Loucy (cell line): ENCODE measurements at regions not wholly inside any gene's neighbourhood (a gene's known extent, or its start where the extent isn't known, plus 50 kb on each side); places are given as distances from the start of the nearest gene placed in this dataset.

Experiments used
- H2AFZ ChIP-seq: fragments of 200-600 bp; sonication (generic); 2 replicates; pipeline ENCODE4 v1.6.0; 2016; ENCODE audit warnings: antibody characterized with exemption, mild to moderate bottlenecking, low read length, moderate library complexity
- H3F3A ChIP-seq: fragments of 200-600 bp; 2 replicates; pipeline ENCODE4 v1.6.0; 2016; ENCODE audit warnings: antibody characterized with exemption, low read depth, mild to moderate bottlenecking
- H3K27me3 ChIP-seq: fragments of 200-600 bp; sonication (generic); 2 replicates; pipeline ENCODE4 v1.6.1; 2014; ENCODE audit warnings: low read length, mild to moderate bottlenecking; ENCODE audit not compliant: insufficient read depth, poor library complexity, severe bottlenecking
- H3K36me3 ChIP-seq: fragments of 200-600 bp; sonication (generic); 2 replicates; pipeline ENCODE4 v1.6.1; 2016; ENCODE audit warnings: low read length; ENCODE audit not compliant: insufficient read depth
- H3K4me1 ChIP-seq: fragments of 200-600 bp; sonication (generic); 2 replicates; pipeline ENCODE4 v1.5.1; 2014; ENCODE audit warnings: low read length, mild to moderate bottlenecking; ENCODE audit not compliant: insufficient read depth, poor library complexity, severe bottlenecking
- H3K4me2 ChIP-seq: fragments of 200-600 bp; sonication (generic); 2 replicates; pipeline ENCODE4 v1.6.0; 2014; ENCODE audit warnings: antibody characterized with exemption, low read length, low read depth, mild to moderate bottlenecking; ENCODE audit not compliant: poor library complexity, severe bottlenecking
- H3K4me3 ChIP-seq: fragments of 200-600 bp; sonication (generic); 2 replicates; pipeline ENCODE4 v1.5.1; 2014; ENCODE audit warnings: low read length, mild to moderate bottlenecking, mixed read lengths; ENCODE audit not compliant: poor library complexity, severe bottlenecking
- H3K79me2 ChIP-seq: fragments of 200-600 bp; sonication (generic); 2 replicates; pipeline ENCODE4 v1.6.1; 2014; ENCODE audit warnings: low read length; ENCODE audit not compliant: insufficient read depth
- H3K9ac ChIP-seq: fragments of 200-600 bp; sonication (generic); 2 replicates; pipeline ENCODE4 v1.6.0; 2014; ENCODE audit warnings: mild to moderate bottlenecking, low read depth, low read length, moderate library complexity; ENCODE audit not compliant: poor library complexity, severe bottlenecking
- H3K9me2 ChIP-seq: fragments of 200-600 bp; sonication (generic); replicated peaks from 2 replicates; pipeline ENCODE4 v1.6.1; 2016; ENCODE audit warnings: low read depth, low read length, mixed read lengths
- H3K9me3 ChIP-seq: fragments of 200-600 bp; sonication (generic); 2 replicates; pipeline ENCODE4 v1.6.1; 2014; ENCODE audit warnings: mild to moderate bottlenecking, antibody characterized with exemption, low read length, low read depth; ENCODE audit not compliant: insufficient read depth
- H4K20me1 ChIP-seq: fragments of 200-600 bp; sonication (generic); 2 replicates; pipeline ENCODE4 v1.6.0; 2014; ENCODE audit warnings: antibody characterized with exemption, low read length, mild to moderate bottlenecking; ENCODE audit not compliant: insufficient read depth, poor library complexity, severe bottlenecking
- EZH2phosphoT487 ChIP-seq: fragments of 200-600 bp; IDR thresholded peaks from 2 replicates; pipeline ENCODE4 v1.6.1; 2018; ENCODE audit warnings: antibody characterized with exemption, mild to moderate bottlenecking, moderate library complexity, borderline replicate concordance
- TF ChIP-seq, protein P1 (sequence below): fragments of 200-600 bp; sonication (generic); conservative IDR thresholded peaks from 2 replicates; pipeline ENCODE4 v1.5.1; 2014; ENCODE audit warnings: mild to moderate bottlenecking, antibody characterized with exemption, low read length

DNA sequence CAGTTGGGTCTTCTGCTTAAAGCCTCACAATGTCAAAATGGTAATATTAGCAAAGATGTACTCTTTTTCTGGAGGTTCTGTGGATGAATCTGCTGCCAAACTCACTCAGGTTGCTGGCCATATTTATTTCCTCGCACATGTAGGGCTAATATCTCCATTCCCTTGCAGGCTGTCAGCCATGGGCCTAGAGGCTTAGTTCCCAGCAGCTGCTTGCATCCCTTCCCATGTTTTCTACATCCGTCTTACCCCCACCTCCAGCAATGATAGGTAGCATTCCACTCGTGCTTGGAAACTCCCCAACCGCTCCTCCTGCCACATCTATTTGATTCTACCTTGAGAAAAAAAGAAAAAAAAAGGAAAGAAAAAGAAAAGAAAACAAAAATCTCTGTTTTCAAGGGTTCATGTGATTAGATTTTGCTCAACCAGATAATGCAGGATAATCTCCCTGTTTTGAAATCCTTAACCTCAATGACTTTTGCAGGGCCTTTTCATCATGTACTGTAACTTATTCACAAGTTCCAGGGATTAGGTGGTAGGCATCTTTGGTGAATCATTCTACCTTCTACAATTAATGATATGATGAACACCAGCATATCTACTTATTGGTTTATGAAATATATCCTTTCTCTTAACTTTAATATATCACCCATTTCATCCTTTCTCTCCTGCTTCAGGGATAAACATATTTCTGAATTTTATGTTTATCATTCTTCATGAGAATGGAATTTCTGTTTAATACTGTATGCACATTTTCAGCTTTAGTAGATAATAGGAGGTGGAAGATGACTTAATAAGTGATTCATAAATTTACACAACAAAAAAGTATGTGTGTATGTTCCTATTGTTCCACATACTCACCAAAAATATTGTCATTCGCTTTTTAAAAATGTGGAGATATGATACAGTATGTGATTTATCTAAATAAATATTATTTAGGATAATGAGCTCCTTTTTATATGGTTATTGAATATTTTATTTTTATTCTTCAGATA lies 931.9 kb downstream of the SLITRK5 start:
- H2AFZ ChIP-seq, result no peak overlapping the region
- no peak overlapping the region for H3K4me2 ChIP-seq

DNA sequence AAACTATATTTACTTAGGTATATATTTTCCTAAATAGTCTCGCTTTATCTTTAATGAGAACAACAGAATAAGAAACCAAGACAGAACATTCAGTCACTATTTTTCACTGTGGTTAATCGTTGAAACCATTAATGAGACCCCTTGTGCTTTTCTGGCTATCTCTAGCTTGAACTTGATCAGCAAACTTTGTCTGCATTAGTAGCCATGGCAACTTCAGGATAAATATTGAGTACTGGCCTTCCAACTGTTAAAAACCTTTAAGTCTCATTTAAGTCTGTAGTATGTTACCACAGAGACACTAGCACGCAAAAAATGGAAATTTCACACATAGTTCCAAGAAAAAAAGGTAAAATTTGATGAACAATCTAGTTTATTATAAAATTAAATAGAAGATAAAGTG lies 946.0 kb downstream of the SLITRK5 start:
- Histone ChIP-seq H3K79me2 (no peaks in the 10 kb centered on the region), H3K4me1 (no peaks in the 10 kb centered on the region), H4K20me1 (no peaks in the 10 kb centered on the region), H2AFZ (no peak overlapping the region), H3F3A (no peaks in the 10 kb centered on the region), H3K9me3 (no peaks in the 10 kb centered on the region), H3K9me2 (no peaks in the 10 kb centered on the region), H3K9ac (no peak overlapping the region), H3K4me3 (no peak overlapping the region), H3K27me3 (no peaks in the 10 kb centered on the region), H3K4me2 (no peak overlapping the region), H3K36me3 (no peaks in the 10 kb centered on the region)
- TF ChIP-seq, protein P1, sequence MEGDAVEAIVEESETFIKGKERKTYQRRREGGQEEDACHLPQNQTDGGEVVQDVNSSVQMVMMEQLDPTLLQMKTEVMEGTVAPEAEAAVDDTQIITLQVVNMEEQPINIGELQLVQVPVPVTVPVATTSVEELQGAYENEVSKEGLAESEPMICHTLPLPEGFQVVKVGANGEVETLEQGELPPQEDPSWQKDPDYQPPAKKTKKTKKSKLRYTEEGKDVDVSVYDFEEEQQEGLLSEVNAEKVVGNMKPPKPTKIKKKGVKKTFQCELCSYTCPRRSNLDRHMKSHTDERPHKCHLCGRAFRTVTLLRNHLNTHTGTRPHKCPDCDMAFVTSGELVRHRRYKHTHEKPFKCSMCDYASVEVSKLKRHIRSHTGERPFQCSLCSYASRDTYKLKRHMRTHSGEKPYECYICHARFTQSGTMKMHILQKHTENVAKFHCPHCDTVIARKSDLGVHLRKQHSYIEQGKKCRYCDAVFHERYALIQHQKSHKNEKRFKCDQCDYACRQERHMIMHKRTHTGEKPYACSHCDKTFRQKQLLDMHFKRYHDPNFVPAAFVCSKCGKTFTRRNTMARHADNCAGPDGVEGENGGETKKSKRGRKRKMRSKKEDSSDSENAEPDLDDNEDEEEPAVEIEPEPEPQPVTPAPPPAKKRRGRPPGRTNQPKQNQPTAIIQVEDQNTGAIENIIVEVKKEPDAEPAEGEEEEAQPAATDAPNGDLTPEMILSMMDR, result no peak
- TF ChIP-seq EZH2phosphoT487, result no peak

More for the DNA sequence above, 931.9 kb downstream of the SLITRK5 start:
- no peaks in the 10 kb centered on the region for H3K79me2 ChIP-seq
- no peaks in the 10 kb centered on the region for H3K36me3 ChIP-seq
- H4K20me1 ChIP-seq, result no peaks in the 10 kb centered on the region
- no peak overlapping the region for H3K4me3 ChIP-seq
- H3K9me2 ChIP-seq, result no peaks in the 10 kb centered on the region
- H3K9ac ChIP-seq, result no peak overlapping the region
- no peaks in the 10 kb centered on the region for H3K4me1 ChIP-seq
- H3K9me3 ChIP-seq, result no peaks in the 10 kb centered on the region
- no peaks in the 10 kb centered on the region for H3K27me3 ChIP-seq
- TF ChIP-seq, protein P1, result no peak
- no peak for TF ChIP-seq EZH2phosphoT487
- no peaks in the 10 kb centered on the region for H3F3A ChIP-seq

DNA sequence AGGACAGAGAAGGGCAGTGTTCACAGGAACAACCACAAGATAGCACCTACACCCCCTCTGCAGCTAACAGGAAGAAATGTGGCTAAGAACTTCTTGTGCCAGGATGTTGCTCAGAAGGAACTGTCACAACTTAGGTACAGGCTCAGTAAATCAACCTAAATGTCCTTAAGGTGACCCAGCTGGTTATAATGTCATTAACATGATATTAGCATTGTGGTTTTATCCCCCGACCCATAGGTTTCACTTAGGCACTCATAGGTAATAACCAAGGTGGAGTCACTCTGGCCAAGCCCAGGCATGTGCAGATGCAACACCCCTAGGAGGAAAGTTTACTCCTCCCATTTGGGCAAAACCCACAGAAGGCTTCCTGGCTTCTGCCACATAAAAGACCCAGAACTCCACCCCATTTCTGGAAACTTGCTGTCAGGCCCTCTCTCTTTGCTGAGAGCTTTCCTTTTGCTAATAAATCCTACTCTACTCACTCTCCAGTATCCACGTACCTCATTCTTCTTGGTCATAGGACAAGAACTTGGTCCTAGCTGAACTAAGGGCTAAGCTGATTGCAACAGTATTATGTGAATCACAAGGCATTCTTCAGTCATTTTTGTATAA lies 951.3 kb downstream of the SLITRK5 start:
- H3K9me2 ChIP-seq, result no peaks in the 10 kb centered on the region
- no peak for TF ChIP-seq EZH2phosphoT487
- TF ChIP-seq, protein P1, result no peak
- H4K20me1 ChIP-seq, result no peaks in the 10 kb centered on the region
- H3K9ac ChIP-seq, result no peak overlapping the region
- no peaks in the 10 kb centered on the region for H3K36me3 ChIP-seq
- H3K27me3 ChIP-seq, result no peaks in the 10 kb centered on the region
- no peak overlapping the region for H2AFZ ChIP-seq
- H3K9me3 ChIP-seq, result no peaks in the 10 kb centered on the region
- H3K4me2 ChIP-seq, result no peak overlapping the region
- H3K4me3 ChIP-seq, result no peak overlapping the region
- H3K79me2 ChIP-seq, result no peaks in the 10 kb centered on the region
- no peaks in the 10 kb centered on the region for H3K4me1 ChIP-seq
- no peaks in the 10 kb centered on the region for H3F3A ChIP-seq
